Chondrocyte (in vitro differentiated cells): ENCODE measurements at regions not wholly inside any gene's neighbourhood (a gene's known extent, or its start where the extent isn't known, plus 50 kb on each side); places are given as distances from the start of the nearest gene placed in this dataset.

Source experiments
- DNase-seq: peaks from one replicate; pipeline ENCODE4 v3.0.0; 2021; ENCODE audit warnings: mixed read lengths, low spot score
- H3K27ac Mint-ChIP-seq: one replicate; pipeline ENCODE4 v1.8.0; 2021; ENCODE audit warnings: mild to moderate bottlenecking, moderate library complexity, mixed read lengths; ENCODE audit not compliant: unreplicated experiment
- H3K27me3 Mint-ChIP-seq: 2 replicates; pipeline ENCODE4 v1.8.0; 2021; ENCODE audit warnings: low read depth, mixed read lengths
- H3K36me3 Mint-ChIP-seq: 2 replicates; pipeline ENCODE4 v1.8.0; 2021; ENCODE audit warnings: low read depth, mixed read lengths
- H3K4me1 Mint-ChIP-seq: 2 replicates; pipeline ENCODE4 v1.8.0; 2021; ENCODE audit warnings: low read depth, mild to moderate bottlenecking, mixed read lengths
- H3K4me3 Mint-ChIP-seq: one replicate; pipeline ENCODE4 v1.8.0; 2021; ENCODE audit warnings: mild to moderate bottlenecking, moderate library complexity, mixed read lengths; ENCODE audit not compliant: unreplicated experiment
- H3K9me3 Mint-ChIP-seq: 2 replicates; pipeline ENCODE4 v1.8.0; 2021; ENCODE audit warnings: low read depth, mixed read lengths
- CTCF ChIP-seq: fragments of 200-600 bp; sonication (generic); IDR thresholded peaks from 2 replicates; pipeline ENCODE4 v1.5.0; 2021; ENCODE audit warnings: antibody characterized with exemption, mild to moderate bottlenecking, moderate library complexity

DNA sequence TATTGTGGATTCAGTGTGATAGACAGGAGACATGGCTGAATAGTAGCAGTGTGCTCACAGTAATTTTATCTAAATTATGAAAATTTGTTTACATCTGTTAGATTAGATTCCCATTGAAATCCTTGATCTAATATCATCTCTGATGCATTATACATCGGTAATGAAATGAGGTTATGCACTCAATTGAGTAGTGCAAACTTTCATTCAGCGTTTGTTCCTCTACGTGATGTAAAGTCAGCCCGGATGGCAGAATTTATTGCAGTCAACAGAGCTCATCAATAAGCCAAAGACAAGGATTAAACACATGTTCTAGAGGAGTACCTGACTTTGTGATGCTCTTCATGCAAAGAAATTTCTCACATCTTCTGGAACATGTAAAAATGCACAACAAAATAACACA lies 549.2 kb downstream of the GOLGA6L6 start:
- no peak overlapping the region for H3K4me3 Mint-ChIP-seq
- no peaks in the 10 kb centered on the region for H3K36me3 Mint-ChIP-seq
- no peaks in the 10 kb centered on the region for H3K27me3 Mint-ChIP-seq
- no peak for TF ChIP-seq CTCF
- H3K27ac Mint-ChIP-seq: no peak overlapping the region
- no peak for DNase-seq
- peaks cover 47% of the 10 kb centered on the region for H3K9me3 Mint-ChIP-seq
- no peaks in the 10 kb centered on the region for H3K4me1 Mint-ChIP-seq

DNA sequence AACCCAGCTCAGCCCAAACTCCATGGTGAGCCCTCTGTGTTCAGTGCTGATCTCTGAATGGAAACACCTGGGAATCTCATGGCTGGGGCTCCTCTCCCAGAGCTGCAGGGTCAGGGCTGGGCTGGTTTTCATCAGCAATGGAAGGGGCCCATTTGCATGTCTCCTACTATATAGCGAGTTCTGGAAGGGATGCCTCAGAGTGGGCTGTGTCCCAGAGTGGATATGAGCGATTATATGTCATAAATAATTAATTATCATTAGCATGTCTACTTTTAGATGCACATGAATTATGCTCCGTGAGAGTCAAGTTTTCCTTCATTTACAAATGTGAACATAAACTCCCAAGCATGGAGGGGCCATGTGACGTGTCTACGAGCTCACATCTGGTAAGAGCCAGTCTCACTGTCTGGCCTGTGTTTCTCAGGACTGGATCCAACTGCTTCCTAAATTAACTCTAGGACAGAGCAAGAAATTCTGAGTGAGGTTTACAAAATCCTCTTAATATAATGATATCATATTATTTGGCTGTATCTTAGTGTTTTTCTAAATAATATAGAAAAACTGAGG lies 553.4 kb downstream of the GOLGA6L6 start:
- Mint-ChIP-seq H3K27me3 (no peaks in the 10 kb centered on the region), H3K4me1 (no peaks in the 10 kb centered on the region), H3K9me3 (peaks cover 61% of the 10 kb centered on the region), H3K4me3 (no peak overlapping the region), H3K27ac (no peak overlapping the region), H3K36me3 (no peaks in the 10 kb centered on the region)
- TF ChIP-seq CTCF: no peak
- DNase-seq: no peak

GRCh38 chr15:19987389-19988048 lies 554.1 kb downstream of the GOLGA6L6 start:
- Mint-ChIP-seq H3K27me3 (no peaks in the 10 kb centered on the region), H3K36me3 (no peaks in the 10 kb centered on the region), H3K4me3 (no peak overlapping the region), H3K9me3 (peaks cover 64% of the 10 kb centered on the region), H3K27ac (no peak overlapping the region), H3K4me1 (no peaks in the 10 kb centered on the region)
- peak; percentile 71 for DNase-seq
- TF ChIP-seq CTCF: no peak

GRCh38 chr15:19984101-19984500 lies 557.5 kb downstream of the GOLGA6L6 start:
- no peak overlapping the region for H3K4me3 Mint-ChIP-seq
- peaks cover 65% of the 10 kb centered on the region for H3K9me3 Mint-ChIP-seq
- no peak overlapping the region for H3K27ac Mint-ChIP-seq
- no peak for DNase-seq
- TF ChIP-seq CTCF: no peak
- no peaks in the 10 kb centered on the region for H3K4me1 Mint-ChIP-seq
- H3K27me3 Mint-ChIP-seq: no peaks in the 10 kb centered on the region
- no peaks in the 10 kb centered on the region for H3K36me3 Mint-ChIP-seq

DNA sequence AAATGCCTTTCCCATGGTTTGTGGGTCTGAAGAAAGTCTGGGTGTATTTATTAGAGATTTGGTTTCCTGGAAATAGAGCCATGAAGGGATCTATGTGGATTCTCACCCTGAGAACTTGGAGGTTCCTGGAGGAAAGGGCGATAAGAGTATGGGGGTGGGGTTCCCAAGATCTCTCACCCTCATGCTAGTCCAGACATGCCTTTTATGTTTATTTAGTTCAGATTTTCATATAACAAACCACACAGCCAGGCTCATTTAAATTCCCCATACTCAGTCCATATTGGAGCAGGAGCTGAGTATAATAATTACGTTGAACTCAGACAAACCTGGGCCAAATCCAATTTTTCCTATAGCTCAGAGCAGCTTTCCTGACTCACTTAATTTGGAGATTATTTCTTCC lies 566.6 kb downstream of the GOLGA6L6 start:
- DNase-seq: no peak
- H3K9me3 Mint-ChIP-seq: peaks cover 56% of the 10 kb centered on the region
- no peaks in the 10 kb centered on the region for H3K27me3 Mint-ChIP-seq
- no peak overlapping the region for H3K27ac Mint-ChIP-seq
- no peak for TF ChIP-seq CTCF
- H3K36me3 Mint-ChIP-seq: no peaks in the 10 kb centered on the region
- H3K4me3 Mint-ChIP-seq: no peak overlapping the region
- no peaks in the 10 kb centered on the region for H3K4me1 Mint-ChIP-seq
